Fibroblast of pulmonary artery (primary cell): ENCODE measurements at regions not wholly inside any gene's neighbourhood (a gene's known extent, or its start where the extent isn't known, plus 50 kb on each side); places are given as distances from the start of the nearest gene placed in this dataset.

Experiments used
- DNase-seq: peaks from one replicate; pipeline ENCODE4 v3.0.0-alpha.2; 2010; ENCODE audit warnings: low read depth
- H3K4me3 ChIP-seq: replicated peaks from 2 replicates; pipeline ENCODE4 v1.5.1; 2011; ENCODE audit warnings: low read depth, mild to moderate bottlenecking, control low read depth, low read length, moderate library complexity
- CTCF ChIP-seq: IDR thresholded peaks from 2 replicates; pipeline ENCODE4 v1.5.1; 2011; ENCODE audit warnings: mild to moderate bottlenecking, control low read depth, low read length, inconsistent platforms; ENCODE audit errors: missing control alignments

DNA sequence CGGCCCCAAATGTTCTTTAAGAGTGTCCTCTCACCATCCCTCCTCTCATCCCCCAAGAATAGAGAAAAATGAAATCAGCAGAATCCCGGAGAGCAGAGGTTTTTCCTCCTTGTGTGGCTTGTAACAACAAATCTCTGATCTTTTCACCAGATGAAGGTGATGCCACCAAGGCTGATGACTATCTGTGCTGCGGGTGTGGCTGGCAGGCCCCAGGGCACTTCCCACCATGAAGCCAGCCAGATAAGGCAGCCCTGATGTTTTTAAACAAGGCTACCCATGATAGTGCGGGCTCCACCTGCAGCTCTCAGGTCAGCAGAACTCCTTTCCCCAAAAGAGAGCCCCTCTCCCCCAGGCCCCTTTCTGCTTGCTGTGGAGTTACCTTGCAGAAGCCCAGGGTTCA lies 58.0 kb upstream of the PARP11 start:
- no peak for DNase-seq
- no peak overlapping the region for H3K4me3 ChIP-seq
- TF ChIP-seq CTCF, result no peak

- H3K4me3 ChIP-seq, result no peak overlapping the region
- TF ChIP-seq CTCF, result no peak
- no peak for DNase-seq
Measured at GRCh38 chr12:3929875-3930615, 56.8 kb upstream of the PARP11 start.

- no peak for DNase-seq
- TF ChIP-seq CTCF, result no peak
- H3K4me3 ChIP-seq, result no peak overlapping the region
Measured at GRCh38 chr12:3928538-3929184, 55.5 kb upstream of the PARP11 start.

DNA sequence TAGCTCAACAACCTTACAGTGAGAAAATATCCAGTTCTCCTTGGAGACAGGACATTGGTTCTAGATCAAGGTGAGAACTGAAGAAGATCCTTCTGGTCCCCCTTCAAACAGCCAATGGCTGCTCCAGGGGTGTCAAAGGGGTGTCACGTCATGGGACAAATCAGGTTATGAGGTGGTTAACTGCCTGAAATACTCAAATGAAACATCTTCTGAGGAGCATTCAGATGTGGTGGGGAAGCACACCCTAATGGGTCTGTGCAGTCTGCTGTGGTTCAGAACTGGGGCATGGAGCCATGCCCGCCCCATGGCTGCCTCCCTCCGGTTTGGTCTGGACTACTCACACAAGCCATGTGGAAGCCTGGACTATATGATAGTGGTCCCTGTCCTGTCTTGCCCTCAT lies 52.4 kb upstream of the PARP11 start:
- no peak for TF ChIP-seq CTCF
- H3K4me3 ChIP-seq, result no peak overlapping the region
- DNase-seq, result no peak

DNA sequence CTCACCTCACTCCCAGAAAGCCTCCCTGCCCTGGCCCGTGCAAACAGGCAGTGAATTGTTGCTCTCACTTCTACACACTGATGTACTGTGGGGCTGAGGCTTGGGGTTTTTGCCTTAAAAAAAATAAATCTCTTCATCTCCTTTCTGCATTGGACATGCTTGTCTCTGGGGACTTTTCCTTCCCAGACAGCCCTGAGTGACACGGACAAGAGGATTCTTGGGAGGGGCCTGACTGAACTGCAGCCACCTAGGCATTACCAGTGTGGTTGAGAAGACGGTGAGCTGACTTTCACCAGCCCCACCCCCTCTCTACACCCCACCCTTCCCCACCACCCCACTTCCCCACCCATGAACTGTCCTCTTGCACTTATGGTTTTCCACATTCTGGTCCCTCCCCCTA lies 51.6 kb upstream of the PARP11 start:
- no peak for DNase-seq
- no peak for TF ChIP-seq CTCF

GRCh38 chr12:3923021-3923420 lies 49.8 kb upstream of the PARP11 start:
- DNase-seq, result no peak
- no peak for TF ChIP-seq CTCF
- H3K4me3 ChIP-seq, result no peak overlapping the region

More for the DNA sequence above, 51.6 kb upstream of the PARP11 start:
- H3K4me3 ChIP-seq, result no peak overlapping the region
